ENCODE measurements at regions not wholly inside any gene's neighbourhood (a gene's known extent, or its start where the extent isn't known, plus 50 kb on each side); places are given as distances from the start of the nearest gene placed in this dataset.

DNA sequence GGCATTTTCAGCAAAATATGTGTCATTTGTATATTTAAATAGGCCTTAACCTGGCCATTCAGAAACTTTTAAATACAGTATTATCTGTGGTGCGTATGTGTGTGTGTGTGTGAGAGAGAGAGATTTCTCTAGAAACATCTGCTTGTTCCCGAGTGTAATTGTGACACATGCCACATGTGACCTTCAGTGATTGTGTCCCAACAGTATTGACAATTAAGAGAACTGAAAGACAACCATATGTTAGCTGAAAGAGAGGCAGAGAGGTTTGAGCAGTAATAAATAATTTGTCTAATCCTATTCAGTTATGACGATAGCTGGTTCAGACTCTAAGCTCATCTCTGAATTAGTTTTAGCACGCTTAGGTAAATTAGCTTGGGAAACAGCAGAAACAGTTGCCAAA is 1503.1 kb downstream of the PCDH9 start:
- no peak for DNase-seq (ENCODE audit: insufficient read length, low spot score, missing footprints)
- peak overlapping the region; percentile 24 for H2AFZ ChIP-seq (ENCODE audit: low read length)

DNA sequence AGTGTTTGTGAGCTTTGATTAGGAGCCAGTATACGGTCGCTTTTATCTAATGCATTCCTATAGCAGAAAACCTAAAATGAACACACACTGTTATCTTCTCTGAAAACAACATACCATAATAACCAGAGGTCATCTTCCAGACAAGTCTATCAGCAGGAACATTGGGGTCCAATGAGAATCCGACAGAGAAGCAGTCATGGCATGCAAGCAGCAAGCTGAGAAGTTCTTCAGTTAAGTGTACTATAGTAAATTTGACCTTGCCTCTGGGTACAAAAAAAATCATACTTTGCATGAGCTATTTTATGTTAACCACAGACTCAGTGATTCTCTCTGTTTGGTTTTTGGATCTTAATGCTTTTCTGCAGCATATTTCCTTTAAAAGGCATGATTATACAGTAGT is 1505.1 kb downstream of the PCDH9 start:
- no peak overlapping the region for H3K4me3 ChIP-seq (ENCODE audit: insufficient read depth, low read length)
- no peaks in the 10 kb centered on the region for H3K79me2 ChIP-seq (ENCODE audit: insufficient read depth, low read length)
- peak overlapping the region; percentile 82 for H2AFZ ChIP-seq (ENCODE audit: low read length)
- H3K4me2 ChIP-seq (ENCODE audit: insufficient read depth, low read length): no peak overlapping the region
- no peaks in the 10 kb centered on the region for H3K36me3 ChIP-seq (ENCODE audit: insufficient read depth, low read length)
- no peaks in the 10 kb centered on the region for H3K9me3 ChIP-seq (ENCODE audit: low read depth, low read length)
- no peak overlapping the region for H3K27ac ChIP-seq (ENCODE audit: low read depth, low read length)
- TF ChIP-seq, protein P1, sequence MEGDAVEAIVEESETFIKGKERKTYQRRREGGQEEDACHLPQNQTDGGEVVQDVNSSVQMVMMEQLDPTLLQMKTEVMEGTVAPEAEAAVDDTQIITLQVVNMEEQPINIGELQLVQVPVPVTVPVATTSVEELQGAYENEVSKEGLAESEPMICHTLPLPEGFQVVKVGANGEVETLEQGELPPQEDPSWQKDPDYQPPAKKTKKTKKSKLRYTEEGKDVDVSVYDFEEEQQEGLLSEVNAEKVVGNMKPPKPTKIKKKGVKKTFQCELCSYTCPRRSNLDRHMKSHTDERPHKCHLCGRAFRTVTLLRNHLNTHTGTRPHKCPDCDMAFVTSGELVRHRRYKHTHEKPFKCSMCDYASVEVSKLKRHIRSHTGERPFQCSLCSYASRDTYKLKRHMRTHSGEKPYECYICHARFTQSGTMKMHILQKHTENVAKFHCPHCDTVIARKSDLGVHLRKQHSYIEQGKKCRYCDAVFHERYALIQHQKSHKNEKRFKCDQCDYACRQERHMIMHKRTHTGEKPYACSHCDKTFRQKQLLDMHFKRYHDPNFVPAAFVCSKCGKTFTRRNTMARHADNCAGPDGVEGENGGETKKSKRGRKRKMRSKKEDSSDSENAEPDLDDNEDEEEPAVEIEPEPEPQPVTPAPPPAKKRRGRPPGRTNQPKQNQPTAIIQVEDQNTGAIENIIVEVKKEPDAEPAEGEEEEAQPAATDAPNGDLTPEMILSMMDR (IDR thresholded peaks at IDR 0.05; ENCODE audit: extremely low read depth, low read depth, low read length): no peak
- H4K20me1 ChIP-seq (ENCODE audit: insufficient read depth, low read length): no peaks in the 10 kb centered on the region
- no peaks in the 10 kb centered on the region for H3K27me3 ChIP-seq (ENCODE audit: insufficient read depth, low read length)
- H3K4me1 ChIP-seq (ENCODE audit: insufficient read depth, low read length): no peaks in the 10 kb centered on the region
- DNase-seq (ENCODE audit: insufficient read length, low spot score, missing footprints): no peak

More for the DNA sequence above, 1503.1 kb downstream of the PCDH9 start:
- TF ChIP-seq, protein P1 (IDR thresholded peaks at IDR 0.05; ENCODE audit: extremely low read depth, low read depth, low read length): no peak
- Histone ChIP-seq H3K4me2 (ENCODE audit: insufficient read depth, low read length) (no peak overlapping the region), H3K36me3 (ENCODE audit: insufficient read depth, low read length) (no peaks in the 10 kb centered on the region), H3K79me2 (ENCODE audit: insufficient read depth, low read length) (no peaks in the 10 kb centered on the region), H3K9me3 (ENCODE audit: low read depth, low read length) (no peaks in the 10 kb centered on the region), H3K27ac (ENCODE audit: low read depth, low read length) (no peak overlapping the region), H3K4me1 (ENCODE audit: insufficient read depth, low read length) (no peaks in the 10 kb centered on the region), H4K20me1 (ENCODE audit: insufficient read depth, low read length) (no peaks in the 10 kb centered on the region), H3K4me3 (ENCODE audit: insufficient read depth, low read length) (no peak overlapping the region), H3K27me3 (ENCODE audit: insufficient read depth, low read length) (no peaks in the 10 kb centered on the region)

DNA sequence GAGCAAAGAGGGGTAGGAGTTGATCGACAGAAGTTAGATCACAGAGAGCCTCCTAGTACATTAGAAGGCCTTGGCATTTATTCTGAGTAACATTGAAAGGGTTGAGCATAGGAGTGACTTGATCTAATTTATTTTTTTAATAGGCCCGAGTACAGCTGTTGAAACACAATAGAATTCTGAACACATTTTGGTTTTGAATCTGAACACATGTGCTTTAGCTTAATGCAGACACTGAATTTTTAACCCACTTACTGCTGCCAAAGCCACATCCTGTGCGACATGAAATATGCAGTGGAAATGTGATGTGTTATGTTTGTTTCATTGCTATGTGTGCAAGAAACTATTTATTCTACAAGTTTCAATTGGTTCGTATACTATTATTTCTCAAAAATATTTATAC is 1505.9 kb downstream of the PCDH9 start:
- Histone ChIP-seq H2AFZ (ENCODE audit: low read length) (peak overlapping the region; percentile 26), H3K27me3 (ENCODE audit: insufficient read depth, low read length) (no peaks in the 10 kb centered on the region), H3K4me1 (ENCODE audit: insufficient read depth, low read length) (no peaks in the 10 kb centered on the region), H3K4me3 (ENCODE audit: insufficient read depth, low read length) (no peak overlapping the region), H3K27ac (ENCODE audit: low read depth, low read length) (no peak overlapping the region), H3K79me2 (ENCODE audit: insufficient read depth, low read length) (no peaks in the 10 kb centered on the region), H3K4me2 (ENCODE audit: insufficient read depth, low read length) (no peak overlapping the region), H4K20me1 (ENCODE audit: insufficient read depth, low read length) (no peaks in the 10 kb centered on the region), H3K36me3 (ENCODE audit: insufficient read depth, low read length) (no peaks in the 10 kb centered on the region), H3K9me3 (ENCODE audit: low read depth, low read length) (no peaks in the 10 kb centered on the region)
- TF ChIP-seq, protein P1 (IDR thresholded peaks at IDR 0.05; ENCODE audit: extremely low read depth, low read depth, low read length): no peak
- no peak for DNase-seq (ENCODE audit: insufficient read length, low spot score, missing footprints)

DNA sequence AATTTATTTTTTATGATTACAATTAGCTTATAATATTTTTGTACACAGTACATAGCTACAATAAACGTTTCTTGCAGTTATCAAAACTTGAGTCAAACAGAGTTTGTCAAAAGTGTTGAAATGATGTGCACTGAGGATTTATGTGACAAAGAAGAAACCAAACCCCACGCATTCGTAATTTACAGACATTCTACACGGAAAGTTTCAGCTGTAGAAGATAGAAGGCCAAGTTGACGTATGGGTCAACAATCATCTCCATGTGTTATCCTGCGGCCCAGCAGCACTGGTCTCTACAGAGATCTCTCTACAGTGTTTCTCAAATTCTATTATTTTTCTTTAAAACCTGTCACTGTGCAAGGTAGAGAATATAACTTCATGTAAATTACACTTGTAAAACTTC is 1507.6 kb downstream of the PCDH9 start:
- TF ChIP-seq, protein P1 (IDR thresholded peaks at IDR 0.05; ENCODE audit: extremely low read depth, low read depth, low read length): no peak

More for the DNA sequence above, 1507.6 kb downstream of the PCDH9 start:
- Histone ChIP-seq H3K27ac (ENCODE audit: low read depth, low read length) (no peak overlapping the region), H3K4me3 (ENCODE audit: insufficient read depth, low read length) (no peak overlapping the region), H3K79me2 (ENCODE audit: insufficient read depth, low read length) (no peaks in the 10 kb centered on the region), H3K36me3 (ENCODE audit: insufficient read depth, low read length) (no peaks in the 10 kb centered on the region), H4K20me1 (ENCODE audit: insufficient read depth, low read length) (no peaks in the 10 kb centered on the region), H3K4me2 (ENCODE audit: insufficient read depth, low read length) (no peak overlapping the region), H3K27me3 (ENCODE audit: insufficient read depth, low read length) (no peaks in the 10 kb centered on the region), H3K4me1 (ENCODE audit: insufficient read depth, low read length) (no peaks in the 10 kb centered on the region), H3K9me3 (ENCODE audit: low read depth, low read length) (no peaks in the 10 kb centered on the region), H2AFZ (ENCODE audit: low read length) (no peak overlapping the region)
- DNase-seq (ENCODE audit: insufficient read length, low spot score, missing footprints): no peak

Measured in osteoblast (primary cell).